Spleen (tissue), 11 donors: ENCODE measurements at regions not wholly inside any gene's neighbourhood (a gene's known extent, or its start where the extent isn't known, plus 50 kb on each side); places are given as distances from the start of the nearest gene placed in this dataset.

Experiments
- DNase-seq: peaks from one replicate; pipeline ENCODE4 v3.0.0-alpha.2; 2020
- H3K27ac ChIP-seq, 8 donors: fragments of 200-600 bp; sonication (generic) in 7 of 8; 1 replicate in 4 of 8; 2 replicates in 4 of 8; pipeline versions ENCODE4 v1.5.0 to v1.8.0; 2016 to 2021; ENCODE audit warnings: inconsistent platforms in 4 of 8, mild to moderate bottlenecking in 4 of 8, moderate library complexity in 1 of 8
- H3K27me3 ChIP-seq, 7 donors: fragments of 200-600 bp; sonication (generic) in 6 of 7; replicated peaks in 1 of 7; 1 replicate in 4 of 7; 2 replicates in 3 of 7; pipeline versions ENCODE4 v1.5.0 to v1.8.0; 2016 to 2021; ENCODE audit warnings: inconsistent platforms in 3 of 7, mild to moderate bottlenecking in 1 of 7
- H3K36me3 ChIP-seq, 6 donors: fragments of 200-600 bp; sonication (generic) in 5 of 6; 1 replicate in 4 of 6; 2 replicates in 2 of 6; pipeline versions ENCODE4 v1.5.0 to v1.8.0; 2016 to 2021; ENCODE audit warnings: inconsistent platforms in 2 of 6
- H3K4me1 ChIP-seq, 6 donors: fragments of 200-600 bp; sonication (generic) in 5 of 6; 1 replicate in 3 of 6; 2 replicates in 3 of 6; pipeline versions ENCODE4 v1.5.0 to v1.8.0; 2016 to 2021; ENCODE audit warnings: inconsistent platforms in 3 of 6
- H3K4me3 ChIP-seq, 8 donors: fragments of 200-600 bp; sonication (generic) in 7 of 8; 1 replicate in 4 of 8; 2 replicates in 4 of 8; pipeline versions ENCODE4 v1.5.0 to v1.8.0; 2016 to 2021; ENCODE audit warnings: inconsistent platforms in 4 of 8, mild to moderate bottlenecking in 4 of 8, moderate library complexity in 2 of 8
- H3K9me3 ChIP-seq, 8 donors: fragments of 200-600 bp; sonication (generic) in 7 of 8; 1 replicate in 4 of 8; 2 replicates in 4 of 8; pipeline versions ENCODE4 v1.5.0 to v1.8.0; 2016 to 2021; ENCODE audit warnings: inconsistent platforms in 4 of 8
- POLR2A ChIP-seq, 3 donors: fragments of 450-650 bp; IDR thresholded peaks; one replicate each; pipeline ENCODE4 v1.5.1; 2017; ENCODE audit warnings: antibody characterized with exemption in 3 of 3, mild to moderate bottlenecking in 1 of 3
- POLR2AphosphoS5 ChIP-seq, 3 donors: sonication (generic); formaldehyde crosslinking; IDR thresholded peaks; one replicate each; pipeline ENCODE4 v1.5.1; 2017; ENCODE audit warnings: antibody characterized with exemption in 3 of 3
- WGBS, 5 donors: extraction: QIAGEN DNeasy Blood & Tissue Kit in 3 of 5; methylation state at CpG; one replicate each; pipeline versions ENCODE4 v1.1.5 to v1.1.7; 2013 to 2018; 5-methylcytosine and 5-hydroxymethylcytosine counted together
- intact Hi-C: fragments of 100-400 bp; cut with DNase I; formaldehyde crosslinking; loops from one replicate; pipeline ENCODE4 v1.15.0; 2023; ENCODE audit warnings: low total_unique reads
- TF ChIP-seq, protein P1 (sequence below), 11 experiments: fragments of 200-600 bp in 7 of 11; fragments of 450-650 bp in 4 of 11; sonication (generic) in 4 of 11; IDR thresholded peaks in 8 of 11; conservative IDR thresholded peaks in 3 of 11; 1 replicate in 7 of 11; 2 replicates in 4 of 11; pipeline versions ENCODE4 v1.4.0 to v1.8.0; 2016 to 2021; ENCODE audit warnings: antibody characterized with exemption in 11 of 11, inconsistent platforms in 4 of 11, mild to moderate bottlenecking in 1 of 11
- donor health status: healthy with polysubstance abuse.
- donor health status: DM: no; HTN: no; CAD: no; lungs with moderate emphysema.
- donor health status: DM: no; HTN: no; CAD: no.
- donor health status: Bipolar disorder and iron deficiency.
- donor health status: healthy.
- donor health status: DM: no; HTN: no; CAD: no.
- donor health status: DM: yes; HTN: yes; CAD: no.

DNA sequence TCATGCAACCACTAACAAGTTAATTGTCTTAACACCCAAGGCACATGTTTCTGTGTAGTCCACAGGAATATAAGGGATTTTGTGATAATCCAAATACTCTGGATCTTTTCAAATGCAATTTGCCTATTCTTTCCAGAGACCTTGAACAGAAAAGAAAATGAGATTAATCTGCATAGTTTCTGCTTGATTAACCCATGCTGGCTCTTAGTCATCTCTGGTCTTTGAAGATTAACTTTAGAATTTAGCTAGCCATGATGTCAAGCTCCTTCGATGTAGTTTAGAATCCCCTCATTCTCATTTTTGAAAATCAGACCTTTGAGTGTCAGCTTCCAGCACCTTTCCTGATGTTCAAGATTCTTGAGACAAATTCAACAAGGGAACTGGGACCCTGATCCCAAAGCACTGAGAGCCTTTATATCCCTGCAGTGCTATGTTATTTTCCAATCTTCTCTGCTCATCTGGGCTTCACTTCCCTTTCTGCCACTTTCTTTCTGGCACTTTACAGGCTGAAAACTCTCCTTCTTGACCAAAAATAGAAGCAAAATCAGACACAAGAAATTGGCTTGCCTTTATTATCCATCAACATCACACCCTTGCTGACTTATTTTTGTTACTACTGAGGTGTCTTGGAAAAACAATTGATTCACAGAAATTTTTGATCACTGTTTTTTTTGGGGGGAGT is 155.5 kb downstream of the PALM2AKAP2 start:
- intact Hi-C loops = no loop called here
- WGBS, 5 donors = 70 to 85% (median 78%) methylated on average over 1 of the region's 1 CpG

DNA sequence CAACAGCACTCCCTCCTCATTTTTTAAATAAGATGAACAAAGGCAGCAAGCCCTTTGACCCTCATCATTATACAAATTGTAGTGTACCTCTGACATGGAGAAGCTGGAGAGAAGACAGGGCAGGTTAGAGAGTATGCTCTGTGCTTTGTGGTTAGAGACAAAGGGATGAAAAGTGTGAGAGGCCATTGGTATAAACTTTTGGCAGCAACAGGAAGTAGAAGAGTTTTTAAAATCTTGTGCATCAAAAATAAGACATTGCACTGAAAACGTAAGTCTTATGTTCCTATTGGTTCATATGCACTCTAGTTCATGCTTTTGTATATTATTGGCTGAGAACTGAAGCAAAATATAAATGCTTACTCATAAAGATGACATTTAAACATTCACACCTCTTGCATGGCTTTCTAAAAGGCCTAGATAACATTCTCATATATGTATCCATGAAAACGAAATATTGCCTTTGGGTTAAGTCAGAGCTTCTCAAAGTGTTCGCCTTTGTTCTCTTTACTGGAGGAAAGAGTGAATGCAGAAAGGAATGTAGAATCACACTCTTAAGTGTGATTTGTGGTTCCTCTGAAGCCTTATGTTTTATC is 158.0 kb downstream of the PALM2AKAP2 start:
- TF ChIP-seq POLR2AphosphoS5 (IDR thresholded peaks at IDR 0.05) (no peak), POLR2A (IDR thresholded peaks at IDR 0.05) (no peak)
- TF ChIP-seq, protein P1, sequence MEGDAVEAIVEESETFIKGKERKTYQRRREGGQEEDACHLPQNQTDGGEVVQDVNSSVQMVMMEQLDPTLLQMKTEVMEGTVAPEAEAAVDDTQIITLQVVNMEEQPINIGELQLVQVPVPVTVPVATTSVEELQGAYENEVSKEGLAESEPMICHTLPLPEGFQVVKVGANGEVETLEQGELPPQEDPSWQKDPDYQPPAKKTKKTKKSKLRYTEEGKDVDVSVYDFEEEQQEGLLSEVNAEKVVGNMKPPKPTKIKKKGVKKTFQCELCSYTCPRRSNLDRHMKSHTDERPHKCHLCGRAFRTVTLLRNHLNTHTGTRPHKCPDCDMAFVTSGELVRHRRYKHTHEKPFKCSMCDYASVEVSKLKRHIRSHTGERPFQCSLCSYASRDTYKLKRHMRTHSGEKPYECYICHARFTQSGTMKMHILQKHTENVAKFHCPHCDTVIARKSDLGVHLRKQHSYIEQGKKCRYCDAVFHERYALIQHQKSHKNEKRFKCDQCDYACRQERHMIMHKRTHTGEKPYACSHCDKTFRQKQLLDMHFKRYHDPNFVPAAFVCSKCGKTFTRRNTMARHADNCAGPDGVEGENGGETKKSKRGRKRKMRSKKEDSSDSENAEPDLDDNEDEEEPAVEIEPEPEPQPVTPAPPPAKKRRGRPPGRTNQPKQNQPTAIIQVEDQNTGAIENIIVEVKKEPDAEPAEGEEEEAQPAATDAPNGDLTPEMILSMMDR (IDR thresholded peaks at IDR 0.05 in 8 of 11, conservative IDR thresholded peaks at IDR 0.05 in 3 of 11) = no peak
- Histone ChIP-seq H3K27ac (no peak overlapping the region), H3K9me3 (no peaks in the 10 kb centered on the region), H3K27me3 (no peaks in the 10 kb centered on the region), H3K36me3 (no peaks in the 10 kb centered on the region), H3K4me3 (no peak overlapping the region), H3K4me1 (peaks cover 0 to 7% (median 0%) of the 10 kb centered on the region in 6 donors)
- DNase-seq = no peak
- intact Hi-C loops = no loop called here
- 70 to 82% (median 78%) methylated on average over 3 of the region's 3 CpGs for WGBS, 5 donors

More for the DNA sequence above, 155.5 kb downstream of the PALM2AKAP2 start:
- no peaks in the 10 kb centered on the region for H3K27me3 ChIP-seq
- H3K9me3 ChIP-seq = no peaks in the 10 kb centered on the region
- TF ChIP-seq POLR2A (IDR thresholded peaks at IDR 0.05) = no peak
- TF ChIP-seq POLR2AphosphoS5 (IDR thresholded peaks at IDR 0.05) = no peak
- TF ChIP-seq, protein P1 (IDR thresholded peaks at IDR 0.05 in 8 of 11, conservative IDR thresholded peaks at IDR 0.05 in 3 of 11) = no peak
- no peak for DNase-seq
- H3K27ac ChIP-seq = no peak overlapping the region
- peaks cover 0 to 4% (median 0%) of the 10 kb centered on the region in 6 donors for H3K4me1 ChIP-seq
- no peaks in the 10 kb centered on the region for H3K36me3 ChIP-seq
- H3K4me3 ChIP-seq = no peak overlapping the region

DNA sequence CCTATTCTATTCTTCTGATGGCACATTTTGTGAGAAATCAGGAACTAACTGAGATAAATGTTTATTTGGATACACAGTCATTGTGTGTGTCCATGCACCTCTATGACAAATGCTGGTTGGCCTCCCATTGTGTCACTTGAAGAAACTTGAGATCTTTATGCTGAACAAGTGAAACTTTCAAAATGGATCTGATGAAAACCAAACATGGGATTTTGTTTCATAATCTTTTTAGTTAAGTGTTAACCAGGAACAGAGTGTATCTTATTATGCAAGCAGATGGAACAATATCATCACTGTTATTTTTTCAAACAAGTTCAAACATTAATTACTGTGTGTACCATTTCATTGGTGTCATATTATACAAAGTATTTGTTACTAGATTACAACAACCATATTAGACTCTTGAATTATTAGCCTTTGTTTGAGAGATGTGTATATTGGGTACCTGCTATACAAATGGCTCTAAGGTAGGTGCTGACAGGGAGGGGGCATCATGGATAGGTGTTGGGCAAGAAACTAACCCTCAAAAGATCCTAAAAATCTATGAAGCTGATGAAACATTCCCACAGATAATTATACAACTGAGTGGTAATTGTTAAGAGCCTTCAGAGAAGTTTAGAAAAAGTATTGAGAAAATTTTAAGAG is 159.8 kb downstream of the PALM2AKAP2 start:
- no peak for DNase-seq
- Histone ChIP-seq H3K27me3 (no peaks in the 10 kb centered on the region), H3K4me3 (no peak overlapping the region), H3K27ac (no peak overlapping the region), H3K36me3 (no peaks in the 10 kb centered on the region), H3K4me1 (peaks cover 0 to 7% (median 0%) of the 10 kb centered on the region in 6 donors), H3K9me3 (no peaks in the 10 kb centered on the region)
- intact Hi-C loops = no loop called here
- TF ChIP-seq, protein P1 (IDR thresholded peaks at IDR 0.05 in 8 of 11, conservative IDR thresholded peaks at IDR 0.05 in 3 of 11) = no peak
- TF ChIP-seq POLR2A (IDR thresholded peaks at IDR 0.05) (no peak), POLR2AphosphoS5 (IDR thresholded peaks at IDR 0.05) (no peak)

DNA sequence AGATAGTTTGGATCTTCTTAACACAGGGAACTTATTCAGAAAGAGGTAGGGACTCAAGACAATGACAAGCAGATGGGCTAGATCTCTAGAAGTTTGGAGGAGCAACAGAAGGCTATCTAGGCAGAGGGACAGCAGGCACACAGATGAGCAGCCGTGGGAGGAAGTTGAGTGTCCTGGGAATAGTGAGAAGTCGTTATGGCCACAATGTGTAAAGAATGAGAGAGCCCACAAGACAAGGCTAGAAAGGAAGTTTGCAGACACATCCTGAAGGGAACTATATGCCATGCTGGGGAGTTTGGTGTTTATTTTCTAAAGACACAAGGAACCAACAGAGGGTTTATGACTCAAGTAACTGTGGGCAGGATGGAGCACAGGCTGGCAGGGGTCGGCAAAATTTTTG is 160.6 kb downstream of the PALM2AKAP2 start:
- no peaks in the 10 kb centered on the region for H3K9me3 ChIP-seq
- WGBS, 5 donors = 25 to 43% (median 40%) methylated on average over 3 of the region's 3 CpGs
- TF ChIP-seq, protein P1 (IDR thresholded peaks at IDR 0.05 in 8 of 11, conservative IDR thresholded peaks at IDR 0.05 in 3 of 11) = no peak
- TF ChIP-seq POLR2A (IDR thresholded peaks at IDR 0.05) = no peak
- no peak for TF ChIP-seq POLR2AphosphoS5 (IDR thresholded peaks at IDR 0.05)
- no peak overlapping the region for H3K27ac ChIP-seq
- intact Hi-C loops = no loop called here
- no peak for DNase-seq
- H3K4me3 ChIP-seq = no peak overlapping the region
- H3K27me3 ChIP-seq = no peaks in the 10 kb centered on the region
- peaks cover 0 to 7% (median 0%) of the 10 kb centered on the region in 6 donors for H3K4me1 ChIP-seq
- H3K36me3 ChIP-seq = no peaks in the 10 kb centered on the region
